Kidney (tissue), 13 donors: ENCODE measurements at regions not wholly inside any gene's neighbourhood (a gene's known extent, or its start where the extent isn't known, plus 50 kb on each side); places are given as distances from the start of the nearest gene placed in this dataset.

ENCODE experiments used
- DNase-seq, 5 donors: peaks; one replicate each; pipeline ENCODE4 v3.0.0-alpha.2; 2013 to 2020
- FAIRE-seq: peaks from 2 replicates; lab custom pipeline; 2012; peaks lifted over from hg19 to GRCh38; lab: Jason Lieb, UNC
- H3K27ac ChIP-seq, 2 donors: one replicate each; pipeline ENCODE4 v1.7.0; 2013; ENCODE audit warnings: low read depth in 2 of 2, low read length in 2 of 2, inconsistent platforms in 1 of 2
- H3K27me3 ChIP-seq: one replicate; pipeline ENCODE4 v1.7.1; 2013; ENCODE audit warnings: low read length, inconsistent platforms; ENCODE audit not compliant: control insufficient read depth, insufficient read depth
- H3K36me3 ChIP-seq, 3 donors: one replicate each; pipeline versions ENCODE4 v1.7.0 to v1.7.1; 2013; ENCODE audit warnings: low read length in 3 of 3, control low read depth in 1 of 3, inconsistent platforms in 1 of 3; ENCODE audit not compliant: insufficient read depth in 3 of 3, control insufficient read depth in 2 of 3
- H3K4me1 ChIP-seq, 3 donors: one replicate each; pipeline versions ENCODE4 v1.7.0 to v1.7.1; 2013; ENCODE audit warnings: low read length in 3 of 3, inconsistent platforms in 1 of 3, low read depth in 1 of 3; ENCODE audit not compliant: control insufficient read depth in 2 of 3, insufficient read depth in 2 of 3
- H3K4me3 ChIP-seq, 3 donors: one replicate each; pipeline versions ENCODE4 v1.7.0 to v1.8.1; 2013; ENCODE audit warnings: low read length in 3 of 3, control low read depth in 1 of 3, inconsistent platforms in 1 of 3
- H3K9ac ChIP-seq, 3 donors: one replicate each; pipeline versions ENCODE4 v1.7.0 to v1.7.1; 2013; ENCODE audit warnings: low read length in 3 of 3, control low read depth in 1 of 3, inconsistent platforms in 1 of 3
- H3K9me3 ChIP-seq, 3 donors: one replicate each; pipeline versions ENCODE4 v1.7.0 to v1.7.1; 2013; ENCODE audit warnings: low read length in 3 of 3, control low read depth in 1 of 3, inconsistent platforms in 1 of 3; ENCODE audit not compliant: control insufficient read depth in 2 of 3, insufficient read depth in 1 of 3
- CTCF ChIP-seq: IDR thresholded peaks from 3 replicates; pipeline ENCODE4 v1.5.1; 2012; ENCODE audit warnings: mild to moderate bottlenecking, moderate library complexity, borderline replicate concordance; ENCODE audit not compliant: insufficient read depth; ENCODE audit errors: extremely low read depth
- intact Hi-C: fragments of 100-400 bp; cut with DNase I; formaldehyde crosslinking; loops from one replicate; pipeline ENCODE4 v1.11.1; 2022
- donor health status: control.
- donor health status: control.
- donor health status: control.
- donor health status: control.
- donor health status: control.
- donor health status: DM: yes; HTN: yes; CAD: no.
- donor health status: Normal renal cell carcinoma (clear cell type).

- Histone ChIP-seq H3K4me1 (no peaks in the 10 kb centered on the region), H3K36me3 (no peaks in the 10 kb centered on the region), H3K9ac (no peak overlapping the region), H3K27ac (no peak overlapping the region), H3K4me3 (no peak overlapping the region), H3K27me3 (no peaks in the 10 kb centered on the region), H3K9me3 (no peaks in the 10 kb centered on the region)
- intact Hi-C loops = no loop called here
- FAIRE-seq (no peak), DNase-seq (peak in 3 of 5 donors; percentile 24 to 52 (median 30))
- peak; percentile 50 for TF ChIP-seq CTCF
Measured at GRCh38 chr2:20916604-20917286, 93.8 kb upstream of the LDAH start.

- no peak overlapping the region for H3K27ac ChIP-seq
- no peaks in the 10 kb centered on the region for H3K36me3 ChIP-seq
- DNase-seq (no peak), FAIRE-seq (no peak)
- H3K9me3 ChIP-seq = no peaks in the 10 kb centered on the region
- no peak overlapping the region for H3K9ac ChIP-seq
- H3K27me3 ChIP-seq = no peaks in the 10 kb centered on the region
- H3K4me1 ChIP-seq = no peaks in the 10 kb centered on the region
- no peak overlapping the region for H3K4me3 ChIP-seq
- no peak for TF ChIP-seq CTCF
- intact Hi-C loops = no loop called here
Measured at GRCh38 chr2:20915271-20915670, 92.4 kb upstream of the LDAH start.

GRCh38 chr2:20914771-20915170 lies 91.9 kb upstream of the LDAH start:
- DNase-seq = no peak
- H3K9me3 ChIP-seq = no peaks in the 10 kb centered on the region
- H3K4me3 ChIP-seq = no peak overlapping the region
- TF ChIP-seq CTCF = no peak
- no peaks in the 10 kb centered on the region for H3K27me3 ChIP-seq
- H3K36me3 ChIP-seq = no peaks in the 10 kb centered on the region
- no peak overlapping the region for H3K9ac ChIP-seq
- no peak for FAIRE-seq
- H3K4me1 ChIP-seq = no peaks in the 10 kb centered on the region
- H3K27ac ChIP-seq = no peak overlapping the region
- intact Hi-C loops = no loop called here

GRCh38 chr2:20914087-20914486 lies 91.2 kb upstream of the LDAH start:
- Histone ChIP-seq H3K27ac (no peak overlapping the region), H3K9ac (no peak overlapping the region), H3K36me3 (no peaks in the 10 kb centered on the region), H3K27me3 (no peaks in the 10 kb centered on the region), H3K4me1 (no peaks in the 10 kb centered on the region), H3K9me3 (no peaks in the 10 kb centered on the region), H3K4me3 (no peak overlapping the region)
- no peak for FAIRE-seq
- no peak for TF ChIP-seq CTCF
- no peak for DNase-seq
- intact Hi-C loops = no loop called here
